Fibroblast of pulmonary artery (primary cell): ENCODE measurements at regions not wholly inside any gene's neighbourhood (a gene's known extent, or its start where the extent isn't known, plus 50 kb on each side); places are given as distances from the start of the nearest gene placed in this dataset.

Source experiments
- DNase-seq: peaks from one replicate; pipeline ENCODE4 v3.0.0-alpha.2; 2010; ENCODE audit warnings: low read depth
- H3K4me3 ChIP-seq: replicated peaks from 2 replicates; pipeline ENCODE4 v1.5.1; 2011; ENCODE audit warnings: low read depth, mild to moderate bottlenecking, control low read depth, low read length, moderate library complexity
- TF ChIP-seq, protein P1 (sequence below): IDR thresholded peaks from 2 replicates; pipeline ENCODE4 v1.5.1; 2011; ENCODE audit warnings: mild to moderate bottlenecking, control low read depth, low read length, inconsistent platforms; ENCODE audit errors: missing control alignments

GRCh38 chr9:13847270-13847669, 466.7 kb downstream of the NFIB start:
- TF ChIP-seq, protein P1, sequence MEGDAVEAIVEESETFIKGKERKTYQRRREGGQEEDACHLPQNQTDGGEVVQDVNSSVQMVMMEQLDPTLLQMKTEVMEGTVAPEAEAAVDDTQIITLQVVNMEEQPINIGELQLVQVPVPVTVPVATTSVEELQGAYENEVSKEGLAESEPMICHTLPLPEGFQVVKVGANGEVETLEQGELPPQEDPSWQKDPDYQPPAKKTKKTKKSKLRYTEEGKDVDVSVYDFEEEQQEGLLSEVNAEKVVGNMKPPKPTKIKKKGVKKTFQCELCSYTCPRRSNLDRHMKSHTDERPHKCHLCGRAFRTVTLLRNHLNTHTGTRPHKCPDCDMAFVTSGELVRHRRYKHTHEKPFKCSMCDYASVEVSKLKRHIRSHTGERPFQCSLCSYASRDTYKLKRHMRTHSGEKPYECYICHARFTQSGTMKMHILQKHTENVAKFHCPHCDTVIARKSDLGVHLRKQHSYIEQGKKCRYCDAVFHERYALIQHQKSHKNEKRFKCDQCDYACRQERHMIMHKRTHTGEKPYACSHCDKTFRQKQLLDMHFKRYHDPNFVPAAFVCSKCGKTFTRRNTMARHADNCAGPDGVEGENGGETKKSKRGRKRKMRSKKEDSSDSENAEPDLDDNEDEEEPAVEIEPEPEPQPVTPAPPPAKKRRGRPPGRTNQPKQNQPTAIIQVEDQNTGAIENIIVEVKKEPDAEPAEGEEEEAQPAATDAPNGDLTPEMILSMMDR, result no peak
- DNase-seq, result peak; percentile 20
- no peak overlapping the region for H3K4me3 ChIP-seq

GRCh38 chr9:13845460-13845859, 468.5 kb downstream of the NFIB start:
- TF ChIP-seq, protein P1, result no peak
- peak; percentile 89 for DNase-seq
- no peak overlapping the region for H3K4me3 ChIP-seq

DNA sequence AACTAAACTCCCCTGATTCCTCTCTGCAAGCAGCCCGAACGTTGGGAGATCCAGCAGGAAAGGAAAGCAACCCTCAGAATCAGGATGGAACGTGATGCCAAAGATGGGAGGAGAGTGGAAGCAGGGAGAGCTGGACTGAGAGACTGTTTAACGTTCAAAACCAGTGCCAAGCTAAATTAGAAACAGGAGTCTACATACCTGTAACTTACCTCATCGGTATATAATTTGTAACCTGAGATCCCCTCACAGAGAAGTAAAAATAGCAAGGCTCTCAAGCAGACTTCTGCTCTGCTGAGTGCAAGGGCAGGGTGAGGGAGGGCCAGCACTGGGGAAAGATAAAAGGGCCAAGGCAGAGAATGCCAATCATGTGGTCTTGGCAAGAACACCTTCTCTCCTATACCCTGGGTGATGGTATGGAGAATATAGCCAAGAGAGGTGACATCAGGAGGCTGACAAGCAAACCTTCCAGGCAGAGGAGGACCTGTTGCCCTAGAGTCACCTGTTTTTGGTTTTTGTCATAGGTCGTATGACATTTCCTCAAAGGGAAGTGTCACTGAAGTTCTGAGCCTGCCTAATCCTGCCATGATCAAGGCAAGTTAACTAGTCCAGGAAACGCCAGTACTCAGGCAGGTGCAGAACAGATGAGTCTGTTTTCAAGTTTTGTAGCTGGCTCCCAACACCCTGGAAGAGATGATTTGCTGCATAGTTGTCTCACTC, 472.0 kb downstream of the NFIB start:
- DNase-seq, result no peak
- TF ChIP-seq, protein P1, result no peak
- no peak overlapping the region for H3K4me3 ChIP-seq

DNA sequence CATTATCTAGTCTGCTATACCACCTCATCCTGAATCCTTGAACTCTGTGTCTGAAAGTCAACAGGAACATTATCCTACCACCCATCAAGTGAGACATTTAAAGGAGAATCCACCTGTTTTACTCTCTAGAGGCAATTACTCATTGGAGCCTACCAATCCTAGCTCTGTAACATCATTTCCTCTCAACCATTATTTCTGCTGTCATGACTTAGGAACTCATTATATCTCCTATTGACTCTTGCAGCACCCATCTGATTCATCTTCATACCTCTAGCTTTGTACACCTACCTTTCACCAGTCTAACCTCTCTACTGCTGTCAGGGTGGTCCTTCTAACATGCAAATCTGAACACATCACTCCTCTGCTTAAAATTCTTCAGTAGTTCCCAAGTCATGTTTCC, 481.5 kb downstream of the NFIB start:
- TF ChIP-seq, protein P1, result no peak
- no peak overlapping the region for H3K4me3 ChIP-seq
- no peak for DNase-seq

DNA sequence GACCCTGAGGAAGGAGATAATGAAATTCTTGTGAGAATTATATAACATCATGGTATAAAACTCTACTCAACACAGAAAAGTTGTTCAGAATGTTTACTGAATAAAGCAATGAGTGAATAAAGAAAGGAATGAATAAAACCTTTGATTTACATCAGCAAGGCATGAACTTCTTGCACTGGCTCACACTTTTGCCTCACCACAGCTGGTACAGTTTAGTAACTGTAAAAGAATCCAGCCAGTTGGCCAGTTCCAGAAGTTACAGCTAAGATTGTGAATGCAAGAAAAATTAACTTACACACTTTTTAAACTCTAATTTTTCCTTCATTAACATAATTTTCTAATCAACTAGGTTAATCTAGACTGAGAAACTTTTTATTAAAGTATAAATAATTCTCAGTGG, 490.9 kb downstream of the NFIB start:
- H3K4me3 ChIP-seq, result no peak overlapping the region
- TF ChIP-seq, protein P1, result no peak
- DNase-seq, result peak; percentile 26

- no peak overlapping the region for H3K4me3 ChIP-seq
- DNase-seq, result peak; percentile 62
- TF ChIP-seq, protein P1, result no peak
These were observed 496.1 kb downstream of the NFIB start for GRCh38 chr9:13817754-13818278.

GRCh38 chr9:13816837-13817236, 497.1 kb downstream of the NFIB start:
- H3K4me3 ChIP-seq, result no peak overlapping the region
- TF ChIP-seq, protein P1, result no peak
- DNase-seq, result no peak
